ENCODE measurements at regions not wholly inside any gene's neighbourhood (a gene's known extent, or its start where the extent isn't known, plus 50 kb on each side); places are given as distances from the start of the nearest gene placed in this dataset.

GRCh38 chr4:120589787-120590186 lies 332.7 kb downstream of the PRDM5 start:
- H3K4me3 Mint-ChIP-seq: no peak overlapping the region
- POLR2A ChIA-PET: no interaction called here

GRCh38 chr4:120568731-120569130 lies 353.8 kb downstream of the PRDM5 start:
- Mint-ChIP-seq H3K4me1 (no peaks in the 10 kb centered on the region), H3K9me3 (peaks cover 4% of the 10 kb centered on the region), H3K36me3 (ENCODE audit: low read depth) (no peaks in the 10 kb centered on the region), H3K27ac (no peak overlapping the region), H3K4me3 (no peak overlapping the region), H3K27me3 (no peaks in the 10 kb centered on the region)
- ChIA-PET POLR2A (no interaction called here), CTCF (no interaction called here)
- no peak for DNase-seq
- intact Hi-C loops (cut with micrococcal nuclease): no loop called here
- TF ChIP-seq CTCF (IDR thresholded peaks at IDR 0.05): no peak
- ATAC-seq (ENCODE audit: low read depth): no peak

More at GRCh38 chr4:120589787-120590186, 332.7 kb downstream of the PRDM5 start:
- DNase-seq (no peak), ATAC-seq (ENCODE audit: low read depth) (no peak)
- Mint-ChIP-seq H3K27ac (no peak overlapping the region), H3K9me3 (no peaks in the 10 kb centered on the region), H3K36me3 (ENCODE audit: low read depth) (no peaks in the 10 kb centered on the region), H3K4me1 (no peaks in the 10 kb centered on the region), H3K27me3 (no peaks in the 10 kb centered on the region)
- intact Hi-C loops (cut with micrococcal nuclease): no loop called here
- CTCF ChIA-PET: no interaction called here
- no peak for TF ChIP-seq CTCF (IDR thresholded peaks at IDR 0.05)

- Mint-ChIP-seq H3K9me3 (peaks cover 16% of the 10 kb centered on the region), H3K4me1 (no peaks in the 10 kb centered on the region), H3K4me3 (no peak overlapping the region), H3K27ac (no peak overlapping the region), H3K27me3 (no peaks in the 10 kb centered on the region), H3K36me3 (ENCODE audit: low read depth) (no peaks in the 10 kb centered on the region)
- DNase-seq: no peak
- no peak for ATAC-seq (ENCODE audit: low read depth)
- intact Hi-C loops (cut with micrococcal nuclease): no loop called here
- ChIA-PET POLR2A (no interaction called here), CTCF (no interaction called here)
- TF ChIP-seq CTCF (IDR thresholded peaks at IDR 0.05): no peak
Observed at GRCh38 chr4:120561648-120562047, 360.9 kb downstream of the PRDM5 start.

GRCh38 chr4:120557372-120557771 lies 365.2 kb downstream of the PRDM5 start:
- TF ChIP-seq CTCF (IDR thresholded peaks at IDR 0.05): no peak
- no peak overlapping the region for H3K4me3 Mint-ChIP-seq
- H3K27me3 Mint-ChIP-seq: no peaks in the 10 kb centered on the region
- CTCF ChIA-PET: no interaction called here
- no peak overlapping the region for H3K27ac Mint-ChIP-seq
- no peak for DNase-seq
- intact Hi-C loops (cut with micrococcal nuclease): no loop called here
- no peak for ATAC-seq (ENCODE audit: low read depth)
- POLR2A ChIA-PET: no interaction called here
- no peaks in the 10 kb centered on the region for H3K4me1 Mint-ChIP-seq
- H3K9me3 Mint-ChIP-seq: peaks cover 12% of the 10 kb centered on the region
- no peaks in the 10 kb centered on the region for H3K36me3 Mint-ChIP-seq (ENCODE audit: low read depth)

GRCh38 chr4:120555058-120555457 lies 367.5 kb downstream of the PRDM5 start:
- H3K4me1 Mint-ChIP-seq: no peaks in the 10 kb centered on the region
- no peaks in the 10 kb centered on the region for H3K27me3 Mint-ChIP-seq
- no peak for DNase-seq
- POLR2A ChIA-PET: no interaction called here
- H3K9me3 Mint-ChIP-seq: no peaks in the 10 kb centered on the region
- no peak overlapping the region for H3K4me3 Mint-ChIP-seq
- no peaks in the 10 kb centered on the region for H3K36me3 Mint-ChIP-seq (ENCODE audit: low read depth)
- H3K27ac Mint-ChIP-seq: no peak overlapping the region
- CTCF ChIA-PET: no interaction called here
- intact Hi-C loops (cut with micrococcal nuclease): no loop called here
- TF ChIP-seq CTCF (IDR thresholded peaks at IDR 0.05): no peak
- ATAC-seq (ENCODE audit: low read depth): no peak

Data from activated B cell treated with CpG ODN at 0.5 μM for 24 hours (primary cell).